ENCODE measurements at regions not wholly inside any gene's neighbourhood (a gene's known extent, or its start where the extent isn't known, plus 50 kb on each side); places are given as distances from the start of the nearest gene placed in this dataset.
"Not testable (repeated sequence)": the region's sequence is repeated elsewhere in the genome, so short reads cannot be mapped to it uniquely, and the experiment has no call there.

GRCh38 chr13:84606616-84607015, 724.3 kb upstream of the SLITRK1 start:
- Histone ChIP-seq H3K4me3 (ENCODE audit: low read length) (no peak overlapping the region), H3K27ac (ENCODE audit: low read depth, low read length) (no peak overlapping the region), H3K4me1 (ENCODE audit: insufficient read depth, low read length) (no peaks in the 10 kb centered on the region), H3K9me3 (ENCODE audit: low read length) (no peaks in the 10 kb centered on the region), H3K36me3 (ENCODE audit: insufficient read depth, low read length) (no peaks in the 10 kb centered on the region), H3K27me3 (ENCODE audit: insufficient read depth, low read length, poor library complexity, severe bottlenecking) (no peaks in the 10 kb centered on the region)
- Mint-ChIP-seq H3K4me1 (no peaks in the 10 kb centered on the region), H3K4me3 (no peak overlapping the region), H3K27ac (no peak overlapping the region), H3K36me3 (no peaks in the 10 kb centered on the region), H3K27me3 (no peaks in the 10 kb centered on the region), H3K9me3 (peaks cover 0 to 4% (median 0%) of the 10 kb centered on the region in 5 donors)
- ChIA-PET CTCF (no interaction called here), POLR2A (no interaction called here)
- no peak for DNase-seq

GRCh38 chr13:84605927-84606326, 723.7 kb upstream of the SLITRK1 start:
- Histone ChIP-seq H3K27me3 (ENCODE audit: insufficient read depth, low read length, poor library complexity, severe bottlenecking) (no peaks in the 10 kb centered on the region), H3K36me3 (ENCODE audit: insufficient read depth, low read length) (no peaks in the 10 kb centered on the region), H3K4me3 (ENCODE audit: low read length) (no peak overlapping the region), H3K4me1 (ENCODE audit: insufficient read depth, low read length) (no peaks in the 10 kb centered on the region), H3K27ac (ENCODE audit: low read depth, low read length) (no peak overlapping the region), H3K9me3 (ENCODE audit: low read length) (no peaks in the 10 kb centered on the region)
- Mint-ChIP-seq H3K36me3 (no peaks in the 10 kb centered on the region), H3K27ac (no peak overlapping the region), H3K4me1 (no peaks in the 10 kb centered on the region), H3K4me3 (no peak overlapping the region), H3K9me3 (peaks cover 0 to 4% (median 0%) of the 10 kb centered on the region in 5 donors), H3K27me3 (no peaks in the 10 kb centered on the region)
- ChIA-PET CTCF (no interaction called here), POLR2A (no interaction called here)
- DNase-seq: no peak

- Mint-ChIP-seq H3K4me3 (no peak overlapping the region), H3K27me3 (no peaks in the 10 kb centered on the region), H3K9me3 (peaks cover 0 to 4% (median 0%) of the 10 kb centered on the region in 5 donors), H3K36me3 (no peaks in the 10 kb centered on the region), H3K4me1 (no peaks in the 10 kb centered on the region), H3K27ac (no peak overlapping the region)
- Histone ChIP-seq H3K9me3 (ENCODE audit: low read length) (no peaks in the 10 kb centered on the region), H3K36me3 (ENCODE audit: insufficient read depth, low read length) (no peaks in the 10 kb centered on the region), H3K4me1 (ENCODE audit: insufficient read depth, low read length) (no peaks in the 10 kb centered on the region), H3K27ac (ENCODE audit: low read depth, low read length) (no peak overlapping the region), H3K27me3 (ENCODE audit: insufficient read depth, low read length, poor library complexity, severe bottlenecking) (no peaks in the 10 kb centered on the region), H3K4me3 (ENCODE audit: low read length) (no peak overlapping the region)
- DNase-seq: no peak
- ChIA-PET CTCF (no interaction called here), POLR2A (no interaction called here)
Observed at GRCh38 chr13:84591444-84591843, 709.2 kb upstream of the SLITRK1 start.

GRCh38 chr13:84590663-84591062, 708.4 kb upstream of the SLITRK1 start:
- peak overlapping the region in 1 of 8 donors; percentile 19 for H3K27ac Mint-ChIP-seq
- Histone ChIP-seq H3K36me3 (ENCODE audit: insufficient read depth, low read length) (no peaks in the 10 kb centered on the region), H3K9me3 (ENCODE audit: low read length) (no peaks in the 10 kb centered on the region), H3K4me1 (ENCODE audit: insufficient read depth, low read length) (no peaks in the 10 kb centered on the region), H3K4me3 (ENCODE audit: low read length) (no peak overlapping the region), H3K27me3 (ENCODE audit: insufficient read depth, low read length, poor library complexity, severe bottlenecking) (no peaks in the 10 kb centered on the region), H3K27ac (ENCODE audit: low read depth, low read length) (no peak overlapping the region)
- no peaks in the 10 kb centered on the region for H3K9me3 Mint-ChIP-seq
- CTCF ChIA-PET: no interaction called here
- no peaks in the 10 kb centered on the region for H3K4me1 Mint-ChIP-seq
- DNase-seq: no peak
- no peaks in the 10 kb centered on the region for H3K36me3 Mint-ChIP-seq
- no peak overlapping the region for H3K4me3 Mint-ChIP-seq
- POLR2A ChIA-PET: no interaction called here
- H3K27me3 Mint-ChIP-seq: no peaks in the 10 kb centered on the region

- no peaks in the 10 kb centered on the region for H3K4me1 ChIP-seq (ENCODE audit: insufficient read depth, low read length)
- Mint-ChIP-seq H3K9me3 (no peaks in the 10 kb centered on the region), H3K36me3 (no peaks in the 10 kb centered on the region), H3K4me3 (no peak overlapping the region), H3K27ac (no peak overlapping the region), H3K27me3 (no peaks in the 10 kb centered on the region), H3K4me1 (no peaks in the 10 kb centered on the region)
- H3K27ac ChIP-seq (ENCODE audit: low read depth, low read length): no peak overlapping the region
- no peak overlapping the region for H3K4me3 ChIP-seq (ENCODE audit: low read length)
- H3K9me3 ChIP-seq (ENCODE audit: low read length): no peaks in the 10 kb centered on the region
- DNase-seq: no peak
- no peaks in the 10 kb centered on the region for H3K36me3 ChIP-seq (ENCODE audit: insufficient read depth, low read length)
- H3K27me3 ChIP-seq (ENCODE audit: insufficient read depth, low read length, poor library complexity, severe bottlenecking): no peaks in the 10 kb centered on the region
- ChIA-PET POLR2A (no interaction called here), CTCF (no interaction called here)
Observed at GRCh38 chr13:84588023-84588422, 705.7 kb upstream of the SLITRK1 start.

GRCh38 chr13:84579901-84580300, 697.6 kb upstream of the SLITRK1 start:
- H3K4me1 ChIP-seq (ENCODE audit: insufficient read depth, low read length); CTCF ChIA-PET; DNase-seq; H3K4me3 Mint-ChIP-seq; H3K4me3 ChIP-seq (ENCODE audit: low read length); POLR2A ChIA-PET; H3K27me3 ChIP-seq (ENCODE audit: insufficient read depth, low read length, poor library complexity, severe bottlenecking); H3K9me3 Mint-ChIP-seq; H3K27ac ChIP-seq (ENCODE audit: low read depth, low read length); H3K36me3 Mint-ChIP-seq; H3K27ac Mint-ChIP-seq; H3K9me3 ChIP-seq (ENCODE audit: low read length); H3K4me1 Mint-ChIP-seq; H3K36me3 ChIP-seq (ENCODE audit: insufficient read depth, low read length); H3K27me3 Mint-ChIP-seq: not testable (repeated sequence)

- DNase-seq: no peak
- no peak overlapping the region for H3K27ac ChIP-seq (ENCODE audit: low read depth, low read length)
- no peaks in the 10 kb centered on the region for H3K4me1 Mint-ChIP-seq
- no peaks in the 10 kb centered on the region for H3K36me3 ChIP-seq (ENCODE audit: insufficient read depth, low read length)
- H3K9me3 ChIP-seq (ENCODE audit: low read length): no peaks in the 10 kb centered on the region
- no peak overlapping the region for H3K4me3 Mint-ChIP-seq
- ChIA-PET CTCF (no interaction called here), POLR2A (no interaction called here)
- no peaks in the 10 kb centered on the region for H3K4me1 ChIP-seq (ENCODE audit: insufficient read depth, low read length)
- H3K27ac Mint-ChIP-seq: no peak overlapping the region
- no peak overlapping the region for H3K4me3 ChIP-seq (ENCODE audit: low read length)
- no peaks in the 10 kb centered on the region for H3K27me3 Mint-ChIP-seq
- no peaks in the 10 kb centered on the region for H3K27me3 ChIP-seq (ENCODE audit: insufficient read depth, low read length, poor library complexity, severe bottlenecking)
- no peaks in the 10 kb centered on the region for H3K36me3 Mint-ChIP-seq
- H3K9me3 Mint-ChIP-seq: no peaks in the 10 kb centered on the region
Observed at GRCh38 chr13:84574851-84575250, 692.6 kb upstream of the SLITRK1 start.

- H3K27me3 Mint-ChIP-seq: no peaks in the 10 kb centered on the region
- no peaks in the 10 kb centered on the region for H3K36me3 Mint-ChIP-seq
- H3K27ac Mint-ChIP-seq: no peak overlapping the region
- H3K9me3 Mint-ChIP-seq: peaks cover 0 to 4% (median 0%) of the 10 kb centered on the region in 5 donors
- ChIA-PET POLR2A (no interaction called here), CTCF (no interaction called here)
- no peak overlapping the region for H3K4me3 ChIP-seq (ENCODE audit: low read length)
- no peaks in the 10 kb centered on the region for H3K4me1 ChIP-seq (ENCODE audit: insufficient read depth, low read length)
- no peak for DNase-seq
- H3K36me3 ChIP-seq (ENCODE audit: insufficient read depth, low read length): no peaks in the 10 kb centered on the region
- no peaks in the 10 kb centered on the region for H3K4me1 Mint-ChIP-seq
- no peaks in the 10 kb centered on the region for H3K27me3 ChIP-seq (ENCODE audit: insufficient read depth, low read length, poor library complexity, severe bottlenecking)
- H3K9me3 ChIP-seq (ENCODE audit: low read length): no peaks in the 10 kb centered on the region
- no peak overlapping the region for H3K27ac ChIP-seq (ENCODE audit: low read depth, low read length)
- no peak overlapping the region for H3K4me3 Mint-ChIP-seq
Observed at GRCh38 chr13:84571264-84571663, 689.0 kb upstream of the SLITRK1 start.

GRCh38 chr13:84570831-84571230, 688.6 kb upstream of the SLITRK1 start:
- H3K27ac ChIP-seq (ENCODE audit: low read depth, low read length): no peak overlapping the region
- Mint-ChIP-seq H3K9me3 (peaks cover 0 to 4% (median 0%) of the 10 kb centered on the region in 5 donors), H3K27ac (no peak overlapping the region), H3K27me3 (no peaks in the 10 kb centered on the region), H3K4me1 (no peaks in the 10 kb centered on the region), H3K4me3 (no peak overlapping the region), H3K36me3 (no peaks in the 10 kb centered on the region)
- no peak overlapping the region for H3K4me3 ChIP-seq (ENCODE audit: low read length)
- no peaks in the 10 kb centered on the region for H3K4me1 ChIP-seq (ENCODE audit: insufficient read depth, low read length)
- CTCF ChIA-PET: no interaction called here
- H3K36me3 ChIP-seq (ENCODE audit: insufficient read depth, low read length): no peaks in the 10 kb centered on the region
- DNase-seq: no peak
- POLR2A ChIA-PET: no interaction called here
- H3K27me3 ChIP-seq (ENCODE audit: insufficient read depth, low read length, poor library complexity, severe bottlenecking): no peaks in the 10 kb centered on the region
- no peaks in the 10 kb centered on the region for H3K9me3 ChIP-seq (ENCODE audit: low read length)
